HEK293 (cell line): ENCODE measurements at regions not wholly inside any gene's neighbourhood (a gene's known extent, or its start where the extent isn't known, plus 50 kb on each side); places are given as distances from the start of the nearest gene placed in this dataset.

Experiments
- CTCF ChIA-PET: fragments of 350-600 bp; formaldehyde crosslinking; extraction: SDS; loops from one replicate; lab custom pipeline; 2021; ENCODE audit warnings: antibody characterized with exemption; lab: Yijun Ruan, JAX
- POLR2A ChIA-PET: fragments of 300-600 bp; formaldehyde crosslinking; extraction: SDS; loops from one replicate; lab custom pipeline; 2020; ENCODE audit warnings: antibody characterized with exemption, inconsistent platforms; lab: Yijun Ruan, JAX
- H3K27ac ChIP-seq: fragments of 200-500 bp; sonication (Bioruptor generic); 2 replicates; pipeline ENCODE4 v1.5.1; 2014; ENCODE audit warnings: low read depth, low read length, control low read depth, inconsistent platforms; ENCODE audit errors: extremely low read depth
- H3K36me3 ChIP-seq, 2 experiments: fragments of 200-500 bp in 1 of 2; sonication (Bioruptor generic) in 1 of 2; 1 replicate in 1 of 2; 2 replicates in 1 of 2; pipeline ENCODE4 v1.5.1; 2014 to 2017; ENCODE audit warnings: inconsistent platforms in 2 of 2, low read length in 2 of 2; ENCODE audit not compliant: control insufficient read depth in 2 of 2, insufficient read depth in 1 of 2
- H3K4me1 ChIP-seq: fragments of 200-500 bp; sonication (Bioruptor generic); 2 replicates; pipeline ENCODE4 v1.5.1; 2014; ENCODE audit warnings: mild to moderate bottlenecking, low read length, inconsistent platforms; ENCODE audit not compliant: control insufficient read depth, insufficient read depth
- H3K4me3 ChIP-seq: 2 replicates; pipeline ENCODE4 v1.5.1; 2011; ENCODE audit warnings: low read depth, mild to moderate bottlenecking, control low read depth, low read length, moderate library complexity
- H3K9me3 ChIP-seq: fragments of 200-500 bp; sonication (Bioruptor generic); 2 replicates; pipeline ENCODE4 v1.5.1; 2014; ENCODE audit warnings: low read depth, low read length, inconsistent platforms; ENCODE audit not compliant: control insufficient read depth, insufficient read depth
- KLF1 ChIP-seq: fragments of 450-650 bp; formaldehyde crosslinking; IDR thresholded peaks from 2 replicates; pipeline ENCODE4 v1.5.1; 2016; ENCODE audit warnings: missing biosample characterization, missing genetic modification characterization
- OSR2 ChIP-seq: fragments of 450-650 bp; formaldehyde crosslinking; IDR thresholded peaks from 2 replicates; pipeline ENCODE4 v1.5.1; 2016; ENCODE audit warnings: missing biosample characterization, missing genetic modification characterization
- PRDM2 ChIP-seq: fragments of 450-650 bp; formaldehyde crosslinking; IDR thresholded peaks from 2 replicates; pipeline ENCODE4 v1.5.1; 2016; ENCODE audit warnings: missing biosample characterization, missing genetic modification characterization, borderline replicate concordance
- REPIN1 ChIP-seq: fragments of 450-650 bp; formaldehyde crosslinking; IDR thresholded peaks from 2 replicates; pipeline ENCODE4 v1.5.1; 2017; ENCODE audit warnings: missing biosample characterization, missing genetic modification characterization, low read depth
- SALL2 ChIP-seq: fragments of 450-650 bp; formaldehyde crosslinking; IDR thresholded peaks from 2 replicates; pipeline ENCODE4 v1.5.0; 2017; ENCODE audit warnings: missing biosample characterization, mild to moderate bottlenecking, missing genetic modification characterization, borderline replicate concordance
- WT1 ChIP-seq: fragments of 450-650 bp; formaldehyde crosslinking; IDR thresholded peaks from 2 replicates; pipeline ENCODE4 v1.5.1; 2016; ENCODE audit warnings: missing biosample characterization, missing genetic modification characterization
- ZBTB26 ChIP-seq: fragments of 450-650 bp; formaldehyde crosslinking; optimal IDR thresholded peaks from 2 replicates; pipeline ENCODE3; 2016; ENCODE audit warnings: missing biosample characterization, mild to moderate bottlenecking, missing genetic modification characterization
- ZBTB48 ChIP-seq: fragments of 450-650 bp; formaldehyde crosslinking; IDR thresholded peaks from 2 replicates; pipeline ENCODE4 v1.5.1; 2016; ENCODE audit warnings: missing biosample characterization, missing genetic modification characterization
- ZFP41 ChIP-seq: fragments of 450-650 bp; formaldehyde crosslinking; IDR thresholded peaks from 2 replicates; pipeline ENCODE4 v1.5.1; 2016; ENCODE audit warnings: missing biosample characterization, missing genetic modification characterization, borderline replicate concordance
- ZNF292 ChIP-seq: fragments of 450-650 bp; formaldehyde crosslinking; IDR thresholded peaks from 2 replicates; pipeline ENCODE4 v1.5.1; 2016; ENCODE audit warnings: low read depth, missing biosample characterization, missing genetic modification characterization, borderline replicate concordance
- ZNF350 ChIP-seq: fragments of 450-650 bp; formaldehyde crosslinking; IDR thresholded peaks from 2 replicates; pipeline ENCODE4 v1.5.0; 2017; ENCODE audit warnings: missing biosample characterization, mild to moderate bottlenecking, missing genetic modification characterization
- ZNF366 ChIP-seq: fragments of 450-650 bp; formaldehyde crosslinking; conservative IDR thresholded peaks from 2 replicates; pipeline ENCODE4 v1.5.1; 2016; ENCODE audit warnings: missing biosample characterization, missing genetic modification characterization
- ZNF37A ChIP-seq: fragments of 450-650 bp; IDR thresholded peaks from 2 replicates; pipeline ENCODE4 v1.5.1; 2018; ENCODE audit warnings: missing biosample characterization, missing genetic modification characterization
- ZNF423 ChIP-seq: fragments of 450-650 bp; formaldehyde crosslinking; IDR thresholded peaks from 2 replicates; pipeline ENCODE4 v1.5.1; 2016; ENCODE audit warnings: missing biosample characterization, missing genetic modification characterization
- ZNF488 ChIP-seq: fragments of 450-650 bp; formaldehyde crosslinking; IDR thresholded peaks from 2 replicates; pipeline ENCODE4 v1.5.1; 2016; ENCODE audit warnings: missing biosample characterization, missing genetic modification characterization
- ZNF530 ChIP-seq: fragments of 450-650 bp; formaldehyde crosslinking; IDR thresholded peaks from 2 replicates; pipeline ENCODE4 v1.5.1; 2016; ENCODE audit warnings: low read depth, missing biosample characterization, missing genetic modification characterization
- ZNF555 ChIP-seq: fragments of 450-650 bp; formaldehyde crosslinking; conservative IDR thresholded peaks from 2 replicates; pipeline ENCODE4 v1.5.1; 2017; ENCODE audit warnings: missing biosample characterization, mild to moderate bottlenecking, missing genetic modification characterization, inconsistent platforms
- ZNF561 ChIP-seq: fragments of 450-650 bp; IDR thresholded peaks from 2 replicates; pipeline ENCODE4 v1.5.1; 2018; ENCODE audit warnings: missing biosample characterization, missing genetic modification characterization, borderline replicate concordance
- ZNF610 ChIP-seq: fragments of 450-650 bp; formaldehyde crosslinking; IDR thresholded peaks from 2 replicates; pipeline ENCODE4 v1.5.1; 2016; ENCODE audit warnings: missing biosample characterization, missing genetic modification characterization, borderline replicate concordance
- ZNF664 ChIP-seq: fragments of 450-650 bp; formaldehyde crosslinking; IDR thresholded peaks from 2 replicates; pipeline ENCODE4 v1.5.1; 2016; ENCODE audit warnings: missing biosample characterization, missing genetic modification characterization
- ZSCAN23 ChIP-seq: fragments of 450-650 bp; formaldehyde crosslinking; IDR thresholded peaks from 2 replicates; pipeline ENCODE4 v1.5.1; 2016; ENCODE audit warnings: missing biosample characterization, missing genetic modification characterization
- TF ChIP-seq, protein P1 (sequence below): fragments of 450-650 bp; formaldehyde crosslinking; IDR thresholded peaks from 2 replicates; pipeline ENCODE4 v1.5.1; 2016; ENCODE audit warnings: missing biosample characterization, missing genetic modification characterization

GRCh38 chr15:98556321-98556720 is 92.0 kb upstream of the IGF1R start (continued):
- TF ChIP-seq, protein P1, sequence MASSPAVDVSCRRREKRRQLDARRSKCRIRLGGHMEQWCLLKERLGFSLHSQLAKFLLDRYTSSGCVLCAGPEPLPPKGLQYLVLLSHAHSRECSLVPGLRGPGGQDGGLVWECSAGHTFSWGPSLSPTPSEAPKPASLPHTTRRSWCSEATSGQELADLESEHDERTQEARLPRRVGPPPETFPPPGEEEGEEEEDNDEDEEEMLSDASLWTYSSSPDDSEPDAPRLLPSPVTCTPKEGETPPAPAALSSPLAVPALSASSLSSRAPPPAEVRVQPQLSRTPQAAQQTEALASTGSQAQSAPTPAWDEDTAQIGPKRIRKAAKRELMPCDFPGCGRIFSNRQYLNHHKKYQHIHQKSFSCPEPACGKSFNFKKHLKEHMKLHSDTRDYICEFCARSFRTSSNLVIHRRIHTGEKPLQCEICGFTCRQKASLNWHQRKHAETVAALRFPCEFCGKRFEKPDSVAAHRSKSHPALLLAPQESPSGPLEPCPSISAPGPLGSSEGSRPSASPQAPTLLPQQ (tag by site-specific recombination): no peak

GRCh38 chr15:98560338-98560737 is 88.0 kb upstream of the IGF1R start:
- no peak for TF ChIP-seq ZNF37A (tag by site-specific recombination)
- no peak for TF ChIP-seq PRDM2
- no peak for TF ChIP-seq KLF1 (tag by site-specific recombination)
- no peak for TF ChIP-seq ZFP41 (tag by site-specific recombination)
- TF ChIP-seq ZNF561 (tag by site-specific recombination): no peak
- no peak for TF ChIP-seq ZBTB48 (tag by site-specific recombination)
- no peak for TF ChIP-seq ZNF488
- no peak for TF ChIP-seq WT1
- TF ChIP-seq ZNF555 (tag by site-specific recombination): no peak
- TF ChIP-seq ZNF423 (tag by site-specific recombination): no peak
- no peak for TF ChIP-seq ZNF610
- TF ChIP-seq ZBTB26 (tag by site-specific recombination): no peak
- TF ChIP-seq, all 188 proteins: peak for 0
- no peak overlapping the region for H3K27ac ChIP-seq
- POLR2A ChIA-PET: interaction anchor here (1.3 kb wide), 1 partner anchor 13 kb away, joined by 4 read pairs; no protein-coding TSS in a partner anchor

DNA sequence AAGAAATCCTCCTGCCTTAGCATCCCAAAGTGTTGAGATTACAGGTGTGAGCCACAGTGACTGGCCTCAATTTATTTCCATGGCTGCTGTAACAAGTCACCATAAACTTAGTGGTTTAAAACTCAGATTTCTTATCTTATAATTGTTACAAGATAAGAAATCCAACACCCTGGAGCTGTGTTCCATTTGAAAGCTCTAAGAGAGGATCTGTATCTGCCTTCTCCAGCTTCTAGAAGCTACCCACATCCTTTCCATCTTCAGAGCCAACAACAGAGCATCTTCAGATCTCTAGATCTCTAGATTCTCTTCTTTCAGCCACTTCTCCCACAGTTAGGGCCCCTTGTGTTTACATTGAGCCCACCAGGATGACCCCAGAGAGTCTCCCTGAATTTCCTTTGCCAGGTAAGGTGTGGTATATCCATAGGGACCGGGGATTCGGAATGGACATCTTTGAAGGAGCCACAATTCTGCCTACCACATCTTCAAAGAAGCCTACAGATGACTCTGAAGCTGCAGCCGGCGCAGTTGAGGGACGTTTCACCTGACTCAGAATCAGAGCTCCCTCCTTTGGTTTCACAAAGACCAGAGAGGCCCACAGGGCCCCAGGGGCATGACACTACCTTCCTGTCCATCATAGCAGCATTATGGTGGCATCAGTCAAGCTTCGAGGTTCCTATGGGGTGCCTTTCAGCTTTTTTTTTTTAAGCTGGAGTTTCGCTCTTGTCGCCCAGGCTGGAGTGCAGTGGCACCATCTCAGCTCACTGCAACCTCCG is 87.0 kb upstream of the IGF1R start:
- no peaks in the 10 kb centered on the region for H3K9me3 ChIP-seq
- no peaks in the 10 kb centered on the region for H3K4me1 ChIP-seq
- ChIA-PET CTCF (interaction anchor here (0.6 to 2.2 kb wide), 3 partner anchors 17 to 42 kb away, joined by 3 to 12 read pairs (median 5); no protein-coding TSS in a partner anchor), POLR2A (no interaction called here)
- H3K4me3 ChIP-seq: no peak overlapping the region
- H3K36me3 ChIP-seq: no peaks in the 10 kb centered on the region
- H3K27ac ChIP-seq: no peak overlapping the region
- TF ChIP-seq ZNF366 (tag by site-specific recombination) (no peak), WT1 (no peak), ZNF350 (no peak), ZNF664 (tag by site-specific recombination) (no peak), ZSCAN23 (tag by site-specific recombination) (no peak), ZNF530 (tag by site-specific recombination) (no peak), SALL2 (tag by site-specific recombination) (no peak), OSR2 (tag by site-specific recombination) (no peak), REPIN1 (tag by site-specific recombination) (no peak), ZNF292 (tag by site-specific recombination) (no peak)

More at GRCh38 chr15:98560338-98560737, 88.0 kb upstream of the IGF1R start:
- H3K9me3 ChIP-seq: no peaks in the 10 kb centered on the region
- no peaks in the 10 kb centered on the region for H3K36me3 ChIP-seq
- CTCF ChIA-PET: no interaction called here
- no peak overlapping the region for H3K4me3 ChIP-seq
- H3K4me1 ChIP-seq: no peaks in the 10 kb centered on the region
